Activated CD4-positive, alpha-beta T cell treated with anti-CD3 and anti-CD28 coated beads, Interleukin-2, amount 50 U/mL, for 16 hours (primary cell): ENCODE measurements at regions not wholly inside any gene's neighbourhood (a gene's known extent, or its start where the extent isn't known, plus 50 kb on each side); places are given as distances from the start of the nearest gene placed in this dataset.
"Not testable (repeated sequence)": the region's sequence is repeated elsewhere in the genome, so short reads cannot be mapped to it uniquely, and the experiment has no call there.

Experiments
- DNase-seq: peaks from one replicate; pipeline ENCODE4 v3.0.0-alpha.2; 2020

DNA sequence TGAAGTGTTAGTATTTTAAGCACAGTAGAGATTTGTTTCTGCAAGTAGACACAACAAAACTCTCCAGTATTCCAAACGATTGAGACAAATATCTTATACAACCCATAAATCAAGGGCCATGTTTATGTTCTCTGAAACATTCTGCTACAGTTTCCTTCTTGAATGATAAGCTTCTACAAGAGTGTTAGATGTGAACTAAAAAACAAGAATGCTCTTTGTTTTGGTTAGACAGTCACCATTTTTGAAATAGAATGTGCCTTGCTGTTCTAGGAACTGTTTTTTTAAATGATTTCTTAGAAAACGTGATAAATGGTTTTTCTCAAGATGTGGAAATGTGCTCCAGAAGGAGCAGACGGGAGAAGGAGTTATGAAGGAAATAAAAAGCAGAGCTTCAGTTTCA lies 1656.3 kb upstream of the FLRT2 start:
- no peak for DNase-seq

DNA sequence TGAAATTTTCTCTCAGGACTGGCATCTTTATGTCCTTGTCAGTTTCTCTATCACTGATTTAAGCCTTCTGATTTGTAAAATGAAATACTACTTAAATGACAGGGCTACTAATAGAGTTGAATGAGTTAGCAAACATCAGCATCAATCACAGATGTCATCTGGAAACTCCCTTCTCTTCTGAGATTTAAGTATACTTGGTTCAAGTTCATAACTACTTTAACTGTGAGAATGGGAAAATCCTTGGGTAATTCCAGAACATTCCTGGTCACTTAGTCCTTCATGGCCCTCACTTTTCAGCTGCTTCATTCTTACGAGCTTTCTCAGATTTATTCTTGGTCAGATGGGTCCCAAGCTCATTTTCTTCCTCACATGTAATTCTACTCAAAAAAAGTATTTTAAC lies 1655.3 kb upstream of the FLRT2 start:
- no peak for DNase-seq

GRCh38 chr14:83883732-83884131 lies 1646.2 kb upstream of the FLRT2 start:
- DNase-seq, result no peak

DNA sequence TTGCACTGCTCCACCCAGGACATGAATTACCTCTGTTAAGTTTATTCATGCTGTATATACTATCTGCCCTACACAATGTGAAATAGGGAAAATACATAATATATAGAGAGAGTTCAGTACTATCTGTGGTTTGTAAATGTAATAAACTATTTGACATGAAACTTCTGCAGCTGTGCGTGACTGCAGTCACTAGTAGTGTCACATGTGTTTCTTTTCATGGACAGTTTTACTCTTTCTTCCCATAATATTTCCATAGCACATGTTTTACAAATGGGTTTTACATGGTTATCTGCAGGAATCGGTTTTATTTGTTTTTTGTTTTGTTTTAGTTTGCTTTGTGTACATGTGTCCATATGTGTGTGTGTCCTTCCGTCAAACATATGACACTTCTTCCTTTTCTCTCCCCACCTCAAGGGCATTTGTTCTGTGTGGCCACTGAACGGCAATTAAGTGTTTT lies 1644.1 kb upstream of the FLRT2 start:
- DNase-seq, result no peak

DNA sequence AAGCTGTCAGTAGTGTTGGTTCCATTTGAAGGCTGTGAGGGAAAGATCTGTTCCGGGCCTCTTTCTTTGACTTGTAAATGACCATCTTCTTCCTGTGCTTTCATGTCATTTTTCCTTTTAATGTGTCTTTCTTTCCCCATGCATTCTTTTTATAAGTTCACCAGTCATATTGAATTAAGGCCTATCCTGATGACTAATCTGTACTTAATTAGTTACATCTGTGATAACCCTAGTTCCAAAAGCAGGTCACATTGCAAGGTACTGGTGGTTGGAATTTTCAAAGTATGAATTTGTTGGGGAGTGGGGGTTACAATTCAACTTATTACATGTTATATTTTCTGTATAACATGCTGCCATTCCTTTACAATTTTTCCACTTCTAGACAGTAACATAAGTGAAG lies 1642.1 kb upstream of the FLRT2 start:
- no peak for DNase-seq

DNA sequence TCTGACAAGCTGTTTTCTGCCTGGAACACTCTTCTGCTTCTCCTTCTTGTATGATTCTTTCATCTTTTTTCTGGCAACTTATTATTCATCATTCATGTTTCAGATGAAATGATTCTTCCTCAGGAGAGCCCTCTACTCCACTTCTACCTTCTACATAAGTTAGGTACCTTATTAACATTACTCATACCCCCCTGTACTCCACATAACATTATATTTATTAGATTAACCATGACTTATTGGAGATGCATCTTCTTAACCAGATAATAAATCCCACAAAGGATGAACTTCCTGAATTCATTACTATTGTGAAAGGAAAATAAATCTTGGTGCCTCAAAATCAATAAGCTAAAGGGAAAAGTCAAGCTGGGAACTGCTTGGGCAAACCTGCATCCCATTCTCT lies 1636.5 kb upstream of the FLRT2 start:
- DNase-seq, result no peak

- no peak for DNase-seq
These were observed 1635.4 kb upstream of the FLRT2 start for GRCh38 chr14:83894568-83894967.

- not testable (repeated sequence) for DNase-seq
These were observed 1631.4 kb upstream of the FLRT2 start for GRCh38 chr14:83898558-83898957.

DNA sequence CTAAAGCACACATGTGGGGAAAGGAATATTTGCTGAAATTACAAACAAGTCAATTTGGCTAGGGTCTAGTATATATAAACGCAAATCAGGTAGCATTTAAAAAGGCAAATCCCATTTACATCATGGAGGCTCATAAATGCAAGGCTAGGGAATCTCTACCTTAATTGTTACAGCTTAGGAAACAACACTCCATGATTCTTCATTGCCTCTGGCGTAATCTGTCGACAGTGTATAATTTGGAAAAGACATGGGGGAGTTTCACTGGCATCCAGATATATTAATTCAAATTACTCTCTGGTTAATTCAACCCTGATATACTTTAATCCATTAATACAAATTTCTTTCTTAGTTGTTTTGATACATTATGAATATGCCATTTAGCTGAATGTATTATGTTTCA lies 1630.2 kb upstream of the FLRT2 start:
- no peak for DNase-seq

DNA sequence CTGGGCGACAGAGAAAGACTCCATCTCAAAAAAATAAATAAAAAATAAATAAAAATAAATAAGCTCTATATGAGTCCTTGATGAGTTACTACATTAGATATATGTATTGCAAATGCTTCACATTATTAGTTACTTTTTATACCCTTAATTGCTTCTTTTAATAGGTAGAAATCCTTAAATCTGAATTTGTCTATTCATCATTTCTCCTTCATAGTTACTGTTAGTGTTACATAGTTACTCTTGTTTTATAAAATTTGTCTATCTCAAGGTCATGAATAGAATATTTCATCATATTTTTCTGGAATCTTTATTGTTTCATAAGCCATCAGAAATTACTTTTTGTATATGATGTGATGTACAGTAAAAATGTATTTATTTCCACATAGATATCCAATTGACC lies 1624.8 kb upstream of the FLRT2 start:
- no peak for DNase-seq

- no peak for DNase-seq
These were observed 1621.5 kb upstream of the FLRT2 start for GRCh38 chr14:83908419-83908818.

DNA sequence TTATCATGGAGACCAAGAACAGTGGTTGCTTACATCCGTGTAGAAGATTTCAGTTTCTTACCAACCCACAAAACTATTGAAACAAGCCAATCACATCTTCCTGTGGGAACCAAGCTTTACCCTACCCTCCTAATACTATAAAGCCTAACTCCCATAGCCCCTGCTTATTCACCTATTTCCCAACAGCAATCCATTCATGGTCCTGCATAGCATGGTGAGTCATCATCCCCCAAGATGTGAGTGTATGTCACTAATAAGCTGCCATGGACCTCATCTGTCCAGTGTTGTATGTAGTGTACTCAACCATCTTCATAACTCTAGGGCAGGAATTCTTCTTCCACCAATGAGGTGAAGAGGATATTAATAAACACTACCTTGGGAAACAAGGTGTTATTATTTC lies 1620.4 kb upstream of the FLRT2 start:
- no peak for DNase-seq

DNA sequence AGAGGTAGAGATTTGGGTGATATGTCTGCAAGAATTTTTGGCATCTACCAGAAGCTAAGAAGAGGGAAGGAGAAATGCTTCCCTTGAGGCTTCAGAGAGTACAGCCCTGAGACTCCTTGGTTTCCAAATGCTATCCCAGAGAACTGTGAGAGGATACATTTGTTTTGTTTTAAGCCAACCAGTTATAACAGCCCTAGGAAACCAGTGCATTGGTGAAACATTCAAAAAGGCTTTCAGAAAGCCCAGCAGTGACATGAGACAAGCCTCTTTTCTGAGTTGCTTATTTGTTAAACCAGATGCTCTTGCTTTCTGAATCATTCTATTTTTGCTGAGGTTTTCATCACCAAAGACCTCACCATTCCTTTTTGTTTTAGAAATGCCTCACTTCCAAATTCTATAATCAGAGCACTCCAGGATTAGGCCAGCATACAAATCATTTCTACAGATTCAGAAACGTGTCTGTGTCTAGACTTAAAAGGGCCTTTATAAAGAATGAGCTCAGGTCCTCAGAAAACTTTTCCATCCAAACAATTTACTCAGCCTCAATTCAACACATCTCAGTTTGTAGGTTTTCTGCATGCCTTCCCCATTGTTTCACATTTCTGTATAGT lies 1617.8 kb upstream of the FLRT2 start:
- DNase-seq, result no peak

DNA sequence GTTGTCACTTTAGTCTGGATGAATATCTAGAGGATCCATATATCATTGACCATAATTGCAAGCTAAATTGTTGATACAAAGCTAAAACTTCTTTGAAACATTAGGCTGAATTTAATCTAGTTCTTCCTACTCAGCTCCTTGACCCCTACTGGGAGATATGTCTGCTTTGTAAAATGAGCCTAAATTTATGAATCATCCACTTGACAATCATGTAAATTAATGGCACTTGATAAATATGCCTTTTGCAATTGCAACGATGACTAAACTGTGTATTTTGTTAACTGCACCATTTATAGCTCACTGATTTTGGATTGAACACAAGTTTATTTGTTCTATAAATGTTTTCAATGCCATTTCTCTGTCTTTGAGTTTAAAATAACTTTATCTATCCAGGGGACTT lies 1616.5 kb upstream of the FLRT2 start:
- DNase-seq, result no peak

GRCh38 chr14:83918546-83918945 lies 1611.4 kb upstream of the FLRT2 start:
- DNase-seq, result no peak

- DNase-seq, result not testable (repeated sequence)
These were observed 1610.3 kb upstream of the FLRT2 start for GRCh38 chr14:83919675-83920074.

DNA sequence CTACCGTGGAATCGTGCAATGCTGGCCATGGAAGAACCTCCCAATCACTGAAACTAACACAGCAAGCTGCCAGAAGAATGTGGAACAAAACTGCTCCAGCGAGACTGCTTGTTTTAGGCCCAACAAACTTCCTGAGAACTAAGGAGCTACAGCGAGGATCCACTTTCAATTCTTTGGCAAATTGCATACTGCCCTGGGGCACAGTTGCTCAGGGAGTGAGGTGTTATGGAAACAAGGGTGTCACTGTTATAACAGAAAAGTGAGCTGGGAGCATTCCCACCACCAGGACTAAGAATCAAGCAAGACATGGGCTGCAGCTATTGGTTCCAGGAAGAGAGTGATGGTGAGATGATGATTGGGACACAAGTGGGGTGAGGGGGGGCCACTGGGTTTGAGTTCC lies 1606.1 kb upstream of the FLRT2 start:
- no peak for DNase-seq

DNA sequence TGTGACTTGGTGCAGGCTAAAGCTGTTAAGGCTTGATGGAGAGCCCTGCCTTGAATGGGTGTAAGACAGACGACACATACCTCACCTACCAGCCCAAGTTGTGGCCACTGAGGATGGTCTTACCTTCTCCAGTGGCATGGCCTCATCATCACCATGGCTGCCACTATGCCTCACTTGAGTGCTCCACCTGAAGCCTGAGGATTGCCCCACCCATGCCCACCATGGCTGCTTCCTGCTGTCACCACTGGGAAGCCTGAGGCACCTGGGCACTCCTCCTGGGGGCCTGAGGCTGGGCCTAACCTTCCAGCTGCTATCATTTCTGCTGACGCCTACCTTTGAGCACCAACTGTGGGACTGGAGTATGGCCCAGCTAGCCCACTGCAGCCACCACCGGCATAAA lies 1605.7 kb upstream of the FLRT2 start:
- DNase-seq, result no peak

- no peak for DNase-seq
These were observed 1589.7 kb upstream of the FLRT2 start for GRCh38 chr14:83940253-83940652.

DNA sequence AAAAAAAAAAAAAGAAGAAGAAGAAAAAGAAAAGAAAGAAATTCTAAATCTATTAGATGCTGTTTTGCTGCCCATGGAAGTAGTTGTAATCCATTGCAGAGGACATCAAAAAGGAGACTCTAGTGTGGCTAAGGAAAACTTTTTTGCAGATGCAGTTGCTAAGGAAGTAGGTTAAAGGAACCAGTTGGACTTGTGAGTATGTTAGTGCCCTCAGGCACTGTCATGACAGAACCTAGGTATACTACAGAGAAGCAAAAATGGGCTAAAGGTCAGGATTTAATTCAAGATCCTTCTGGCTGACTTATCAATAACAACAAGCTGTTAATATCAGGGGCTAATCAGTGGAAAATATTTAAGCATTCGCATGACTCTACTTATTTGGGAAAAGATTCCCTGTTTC lies 1571.6 kb upstream of the FLRT2 start:
- DNase-seq, result no peak

DNA sequence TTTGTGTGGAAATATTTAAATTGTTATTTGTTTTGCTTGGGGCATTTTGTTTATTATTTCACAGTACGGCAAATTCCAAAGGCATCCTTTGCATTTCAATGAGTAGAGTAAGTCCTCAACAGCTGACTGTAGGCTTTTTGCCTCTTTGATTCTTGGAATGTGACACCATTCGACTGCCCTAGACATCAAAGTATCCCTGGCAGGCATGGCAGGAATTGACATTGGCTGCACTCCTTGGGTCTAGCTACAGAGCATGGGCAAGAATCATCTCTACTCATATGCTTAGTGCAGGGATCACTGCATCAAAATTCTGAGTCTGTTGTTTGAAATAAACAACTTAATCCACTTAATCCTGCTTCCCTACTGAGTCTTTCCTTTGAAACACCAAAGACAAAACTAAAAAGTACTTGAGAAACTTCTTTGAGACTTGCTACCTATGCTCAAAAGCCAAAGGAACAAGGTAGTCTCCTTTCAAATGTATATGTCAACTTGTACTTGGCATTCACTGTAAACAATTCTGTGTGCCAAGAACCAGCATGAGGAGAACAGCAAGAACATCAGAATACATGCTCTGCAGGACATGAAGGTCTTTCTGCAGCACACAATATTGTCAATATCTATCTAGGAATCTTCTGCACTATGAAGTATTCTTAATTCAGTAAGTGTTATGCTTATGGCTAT lies 1569.0 kb upstream of the FLRT2 start:
- no peak for DNase-seq

- no peak for DNase-seq
These were observed 1559.9 kb upstream of the FLRT2 start for GRCh38 chr14:83969998-83970397.

DNA sequence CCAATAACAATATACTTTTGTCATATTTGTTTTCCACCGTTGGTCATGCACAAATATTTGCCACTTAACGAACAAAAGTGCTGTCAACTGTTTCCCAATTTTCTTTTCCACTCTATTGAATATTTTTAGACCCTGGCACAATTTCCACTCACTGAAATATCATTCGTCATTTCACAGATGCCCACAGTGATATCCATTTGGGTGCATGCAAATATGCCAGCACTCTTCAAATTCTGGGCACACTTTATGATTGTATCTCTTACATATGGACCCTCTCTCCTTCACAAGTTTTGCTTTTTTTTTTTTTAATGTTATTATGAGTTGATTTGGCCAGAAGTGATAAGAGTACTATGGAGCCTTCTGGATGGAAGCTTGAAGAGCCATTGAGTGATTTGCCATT lies 1557.3 kb upstream of the FLRT2 start:
- DNase-seq, result no peak

DNA sequence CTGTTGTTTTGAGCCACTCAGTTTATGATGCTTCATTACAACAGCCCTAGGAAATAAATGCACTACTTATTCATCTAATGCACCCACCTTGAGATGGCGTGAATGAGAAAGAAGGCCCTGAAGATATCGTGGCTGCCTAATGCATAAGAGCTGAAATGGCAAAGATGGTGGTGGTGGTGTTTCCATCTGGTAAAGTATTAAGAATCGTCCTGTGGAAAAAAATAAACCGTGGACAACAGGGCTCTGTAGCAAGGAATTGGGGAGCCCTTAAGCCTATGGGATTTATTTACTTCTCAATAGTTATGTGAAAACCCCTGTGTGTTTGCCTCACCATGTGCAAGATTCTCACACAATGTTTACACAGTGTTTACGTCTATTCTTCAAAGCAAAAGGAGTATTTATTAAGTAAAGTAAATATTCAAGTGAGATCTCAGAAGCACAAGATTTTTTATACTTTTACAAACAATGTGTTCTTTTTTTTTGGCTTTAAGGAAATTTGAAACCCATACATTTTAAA lies 1555.2 kb upstream of the FLRT2 start:
- no peak for DNase-seq

DNA sequence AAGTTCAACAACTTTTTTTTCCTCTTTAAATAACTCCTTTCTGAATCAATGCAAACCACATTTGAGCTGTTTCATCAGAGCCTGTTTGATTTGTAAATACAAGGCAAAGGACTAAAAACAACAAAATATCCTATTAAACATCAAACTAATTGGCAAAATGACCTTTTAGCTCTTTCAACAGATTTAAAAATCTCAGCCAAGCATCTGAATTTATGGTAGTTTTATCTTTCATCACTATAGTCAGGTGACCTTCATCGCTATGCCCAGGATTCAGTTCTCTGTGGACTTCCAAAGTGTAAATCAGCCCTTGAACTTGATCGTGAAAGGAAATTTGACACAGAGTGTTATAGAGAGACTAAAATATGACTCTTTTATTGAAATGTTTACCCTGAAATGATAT lies 1554.5 kb upstream of the FLRT2 start:
- no peak for DNase-seq
